ENCODE measurements at regions not wholly inside any gene's neighbourhood (a gene's known extent, or its start where the extent isn't known, plus 50 kb on each side); places are given as distances from the start of the nearest gene placed in this dataset.
"Not testable (repeated sequence)": the region's sequence is repeated elsewhere in the genome, so short reads cannot be mapped to it uniquely, and the experiment has no call there.

DNA sequence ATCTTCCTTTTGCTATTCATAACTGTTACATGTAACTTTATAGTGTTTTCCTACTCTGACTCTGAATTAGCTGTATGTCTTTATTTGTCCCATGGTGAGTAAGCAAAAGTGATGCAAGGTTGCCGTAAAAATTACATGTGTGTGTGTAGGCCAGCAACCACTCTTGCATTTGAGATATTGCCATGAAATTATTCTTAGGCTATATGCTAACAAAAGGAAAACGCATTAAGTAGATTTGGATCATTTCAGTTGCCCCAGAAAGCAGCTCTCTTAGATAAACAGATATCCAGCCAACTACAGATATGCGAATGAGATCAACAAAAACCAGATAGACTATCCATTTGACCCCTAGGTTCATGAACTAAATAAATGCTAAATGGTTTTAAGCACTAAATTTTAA, 73.6 kb downstream of the CYLC2 start:
- DNase-seq (ENCODE audit: low read depth in 4 of 4, low spot score in 3 of 4): no peak

DNA sequence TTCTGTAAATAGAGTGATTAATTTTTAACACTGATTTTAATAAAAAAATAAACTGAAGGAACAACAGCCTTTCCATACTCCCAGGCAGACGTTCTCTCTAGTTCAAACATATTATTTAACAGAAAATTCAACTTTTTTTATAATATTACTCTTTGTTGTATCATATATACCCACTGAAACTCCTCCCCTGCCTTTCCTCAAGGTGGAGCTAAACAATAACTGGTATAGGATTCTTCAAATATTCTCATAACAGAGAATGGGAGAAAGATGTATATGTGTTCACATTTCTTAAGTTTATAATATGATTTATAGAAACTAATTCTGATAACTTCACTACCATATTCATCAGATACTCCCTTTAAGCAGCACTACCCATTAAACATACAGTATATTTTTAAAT, 83.4 kb downstream of the CYLC2 start:
- no peak for DNase-seq (ENCODE audit: low read depth in 4 of 4, low spot score in 3 of 4)

DNA sequence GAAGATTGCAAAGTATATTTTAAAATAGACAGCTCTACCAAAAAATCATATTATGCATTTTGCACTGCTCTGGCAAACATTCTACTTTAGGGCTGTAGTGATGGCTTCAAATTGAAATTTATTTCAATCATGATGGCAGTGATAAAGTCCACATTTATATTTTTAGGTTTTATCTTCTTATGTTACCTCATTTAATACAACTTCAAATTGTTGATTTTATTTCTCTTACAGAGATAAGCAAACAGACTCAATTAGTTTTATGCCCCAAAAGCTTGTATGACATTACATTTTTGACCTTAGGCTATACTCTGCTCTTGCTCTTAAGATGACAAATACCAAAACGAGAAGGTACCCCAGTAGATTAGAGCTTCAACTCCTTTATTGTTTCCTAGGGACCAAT, 87.4 kb downstream of the CYLC2 start:
- DNase-seq (ENCODE audit: low read depth in 4 of 4, low spot score in 3 of 4): no peak

GRCh38 chr9:103089357-103089756, 94.2 kb downstream of the CYLC2 start:
- DNase-seq (ENCODE audit: low read depth in 4 of 4, low spot score in 3 of 4): no peak

DNA sequence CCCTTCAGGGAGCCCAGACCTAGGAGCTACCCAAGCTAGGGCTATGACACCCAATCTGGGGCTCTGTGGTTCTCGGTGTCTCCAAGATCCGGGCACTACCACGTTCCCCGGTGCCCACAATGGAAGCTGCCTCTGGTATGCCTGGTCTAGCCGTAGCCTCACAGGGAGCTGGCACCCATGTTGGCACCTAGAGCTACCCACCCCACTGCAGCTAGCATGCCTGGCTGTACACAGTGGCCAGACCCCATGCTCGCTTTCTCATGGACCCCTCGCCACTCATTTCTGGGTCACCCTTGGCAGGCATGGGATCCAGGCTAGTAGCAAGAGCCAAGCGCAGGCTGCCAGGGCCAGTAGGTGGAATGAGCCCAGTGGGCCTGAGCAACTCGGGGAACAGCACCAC, 109.0 kb downstream of the CYLC2 start:
- DNase-seq (ENCODE audit: low read depth in 4 of 4, low spot score in 3 of 4): no peak

DNA sequence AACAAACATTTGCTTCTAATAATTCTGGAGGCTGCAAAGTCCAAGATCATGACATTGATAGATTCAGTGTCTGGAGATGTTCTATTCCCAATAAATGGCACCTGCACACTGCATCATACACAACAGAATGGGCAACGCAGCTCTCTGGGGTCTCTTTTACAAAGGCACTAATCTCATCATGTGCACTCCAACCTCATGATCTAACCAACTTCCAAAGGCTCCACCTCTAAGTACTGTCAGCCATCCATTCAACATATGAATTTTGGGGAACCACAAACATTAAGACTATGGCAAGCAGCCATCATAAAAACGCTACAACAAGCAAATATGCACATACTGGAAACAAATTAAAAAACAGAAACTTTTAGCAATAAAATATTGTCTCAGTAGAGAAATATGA, 121.1 kb downstream of the CYLC2 start:
- no peak for DNase-seq (ENCODE audit: low read depth in 4 of 4, low spot score in 3 of 4)

GRCh38 chr9:103126494-103126893, 131.4 kb downstream of the CYLC2 start:
- no peak for DNase-seq (ENCODE audit: low read depth in 4 of 4, low spot score in 3 of 4)

DNA sequence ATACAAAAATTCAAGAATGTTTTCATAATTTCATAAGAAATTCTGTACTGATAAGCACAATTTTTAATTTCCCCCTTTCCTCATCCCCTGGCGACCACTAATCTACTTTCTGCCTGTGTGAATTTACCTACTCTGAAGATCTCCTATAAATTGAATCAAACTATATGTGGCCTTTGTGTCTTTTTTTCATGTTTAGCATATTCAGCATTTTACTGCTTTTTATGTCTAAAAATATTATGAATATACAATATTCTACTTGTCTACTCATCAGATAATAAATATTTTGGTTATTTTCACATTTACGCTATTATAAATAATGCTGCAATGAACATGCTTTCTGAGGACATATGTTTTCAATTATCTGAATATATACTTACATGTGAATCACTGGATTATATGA, 144.8 kb downstream of the CYLC2 start:
- no peak for DNase-seq (ENCODE audit: low read depth in 4 of 4, low spot score in 3 of 4)

- no peak for DNase-seq (ENCODE audit: low read depth in 4 of 4, low spot score in 3 of 4)
Observed at GRCh38 chr9:103152473-103152872, 157.3 kb downstream of the CYLC2 start.

DNA sequence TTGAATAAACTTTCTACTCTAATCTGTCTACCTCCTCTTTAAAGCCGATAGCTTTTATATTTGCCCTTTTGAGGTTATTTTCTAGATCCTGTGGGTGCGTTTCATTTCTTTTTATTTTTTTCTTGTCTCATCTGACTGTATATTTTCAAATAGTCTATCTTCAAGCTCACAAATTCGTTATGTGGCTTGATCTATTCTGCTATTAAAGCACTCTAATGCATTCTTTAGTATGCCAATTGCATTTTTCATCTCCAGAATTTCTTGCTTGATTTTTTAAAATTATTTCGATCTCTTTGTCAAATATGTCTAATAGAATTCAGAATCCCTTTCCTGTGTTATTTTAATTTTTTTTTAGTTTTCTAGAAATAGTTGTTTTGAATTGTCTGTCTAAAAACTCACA, 172.4 kb downstream of the CYLC2 start:
- DNase-seq (ENCODE audit: low read depth in 4 of 4, low spot score in 3 of 4): no peak

DNA sequence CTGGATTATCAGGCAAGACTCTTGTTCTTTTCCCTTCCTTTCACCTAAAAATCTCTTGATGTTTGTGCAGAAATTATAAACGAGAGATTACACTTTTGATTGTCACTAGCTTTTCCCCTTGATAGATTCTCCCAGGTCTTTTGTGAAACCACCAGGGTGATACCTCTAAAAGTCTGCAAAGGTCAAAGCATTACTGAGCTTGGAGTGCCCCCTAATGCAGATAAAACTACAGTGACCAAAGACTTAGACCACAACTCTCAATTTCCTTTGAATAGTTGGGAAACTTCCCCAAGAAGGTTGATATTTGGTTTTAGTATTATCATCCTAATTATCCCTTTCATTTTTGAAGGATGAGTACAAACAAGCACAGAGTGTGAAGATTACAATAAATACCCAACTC, 173.1 kb downstream of the CYLC2 start:
- DNase-seq (ENCODE audit: low read depth in 4 of 4, low spot score in 3 of 4): no peak

DNA sequence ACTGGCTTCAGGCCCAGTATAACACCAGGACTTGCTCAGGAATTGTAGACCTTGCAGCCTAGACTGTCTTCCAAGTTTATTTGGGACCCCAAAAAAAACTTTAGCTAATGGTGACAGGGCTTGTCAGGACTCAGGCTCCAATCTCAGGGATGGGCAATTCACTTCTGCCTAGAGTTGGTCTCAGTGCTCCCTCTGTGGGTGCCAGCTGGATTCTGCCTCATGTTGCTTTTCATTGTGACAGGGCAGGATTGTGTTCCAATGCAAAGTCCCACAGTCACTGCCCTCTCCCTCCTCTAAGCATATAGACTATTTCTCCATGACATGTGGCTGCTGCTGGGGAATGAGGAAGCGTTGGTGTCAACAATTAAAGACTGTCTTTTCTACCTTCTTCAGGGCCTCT, 174.7 kb downstream of the CYLC2 start:
- DNase-seq (ENCODE audit: low read depth in 4 of 4, low spot score in 3 of 4): no peak

DNA sequence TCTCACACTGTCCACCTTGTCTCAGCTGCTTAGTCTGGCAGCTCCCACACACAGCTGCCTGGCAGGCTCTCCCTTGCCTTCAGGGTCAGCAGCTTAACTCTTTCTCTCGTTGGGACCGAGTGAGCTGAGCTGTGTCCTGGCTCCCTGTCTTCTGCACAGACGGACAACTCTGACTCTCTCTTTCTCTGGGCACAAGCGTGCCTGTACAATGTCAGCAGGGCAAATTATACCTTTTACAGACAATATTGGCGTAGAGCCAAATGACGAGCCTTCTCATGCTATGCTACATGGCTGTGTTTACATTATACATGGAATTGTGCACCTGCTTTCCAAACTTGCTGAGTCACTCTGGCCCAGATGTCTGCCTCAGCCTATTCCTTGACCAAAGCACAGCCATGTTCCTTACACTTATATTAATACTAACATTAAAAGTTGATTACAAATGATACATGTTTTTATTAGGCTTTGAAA, 188.6 kb downstream of the CYLC2 start:
- DNase-seq (ENCODE audit: low read depth in 4 of 4, low spot score in 3 of 4): no peak

- DNase-seq (ENCODE audit: low read depth in 4 of 4, low spot score in 3 of 4): no peak
Observed at GRCh38 chr9:103186959-103187358, 191.8 kb downstream of the CYLC2 start.

DNA sequence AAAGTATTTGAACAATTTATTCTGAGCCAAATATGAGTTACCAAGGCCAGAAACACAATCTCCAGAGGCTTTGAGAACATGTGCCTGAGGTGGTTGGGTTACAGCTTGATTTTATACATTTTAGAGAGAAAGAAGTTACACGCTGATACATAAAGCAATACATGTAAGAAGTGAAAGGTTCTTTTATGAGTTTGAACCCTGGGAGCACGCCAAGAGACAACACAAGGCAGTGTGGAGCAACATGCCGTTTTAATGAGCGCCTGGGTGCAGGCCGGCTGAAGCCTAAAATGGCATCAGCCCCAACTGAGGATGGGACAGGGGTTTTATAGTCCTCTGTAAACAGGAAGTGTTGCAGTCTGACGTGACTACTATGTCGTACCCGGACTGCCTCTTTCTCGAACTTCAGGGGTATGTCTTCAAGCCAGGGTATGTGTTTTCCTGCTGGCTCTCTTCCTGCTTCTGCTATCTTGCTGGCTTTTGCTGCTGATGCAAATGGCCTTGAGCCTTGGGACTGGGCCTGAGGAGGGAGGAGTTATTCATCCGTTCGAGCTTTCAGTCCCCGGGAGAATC, 193.7 kb downstream of the CYLC2 start:
- no peak for DNase-seq (ENCODE audit: low read depth in 4 of 4, low spot score in 3 of 4)

DNA sequence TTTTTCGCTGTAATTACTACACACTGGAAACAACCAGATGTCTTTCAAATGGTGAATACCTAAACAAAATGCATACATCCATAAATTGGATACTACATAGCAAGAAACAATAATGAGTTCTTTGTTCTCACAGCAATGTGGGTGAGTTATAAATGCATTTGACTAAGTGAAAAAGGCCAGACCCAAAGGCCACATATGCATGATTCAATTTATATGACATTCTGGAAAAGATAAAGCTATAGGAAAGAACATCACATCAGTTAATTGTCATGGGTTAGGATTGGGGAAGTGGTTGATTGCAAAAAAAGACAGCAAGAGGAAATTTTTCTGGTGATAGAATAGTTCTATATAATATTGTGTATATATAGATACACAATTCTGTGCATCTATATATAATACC, 198.9 kb downstream of the CYLC2 start:
- DNase-seq (ENCODE audit: low read depth in 4 of 4, low spot score in 3 of 4): no peak

DNA sequence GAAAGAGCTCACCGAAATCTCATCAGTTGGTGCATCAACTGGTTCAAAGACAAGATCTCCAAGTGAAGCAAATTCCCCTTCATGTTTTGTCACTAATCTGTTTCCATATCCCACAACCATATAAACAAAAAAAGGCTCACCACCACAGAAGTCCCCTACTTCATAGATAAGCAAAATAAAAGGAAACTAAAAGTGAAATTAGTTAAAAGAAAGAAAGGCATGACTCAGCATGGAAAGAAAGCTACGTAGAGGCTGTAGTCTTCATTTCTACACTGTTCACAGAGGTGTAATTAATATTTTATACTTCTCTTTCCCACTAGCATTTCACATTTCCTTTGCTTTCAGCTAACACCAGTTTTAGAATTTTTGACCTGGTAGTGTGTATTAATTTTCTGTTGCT, 208.0 kb downstream of the CYLC2 start:
- no peak for DNase-seq (ENCODE audit: low read depth in 4 of 4, low spot score in 3 of 4)

- DNase-seq (ENCODE audit: low read depth in 4 of 4, low spot score in 3 of 4): not testable (repeated sequence)
Observed at GRCh38 chr9:103205881-103206585, 210.9 kb downstream of the CYLC2 start.

GRCh38 chr9:103210607-103211006, 215.5 kb downstream of the CYLC2 start:
- no peak for DNase-seq (ENCODE audit: low read depth in 4 of 4, low spot score in 3 of 4)

GRCh38 chr9:103215197-103215596, 220.1 kb downstream of the CYLC2 start:
- DNase-seq (ENCODE audit: low read depth in 4 of 4, low spot score in 3 of 4): no peak

GRCh38 chr9:103225702-103226646, 230.8 kb downstream of the CYLC2 start:
- no peak for DNase-seq (ENCODE audit: low read depth in 4 of 4, low spot score in 3 of 4)

DNA sequence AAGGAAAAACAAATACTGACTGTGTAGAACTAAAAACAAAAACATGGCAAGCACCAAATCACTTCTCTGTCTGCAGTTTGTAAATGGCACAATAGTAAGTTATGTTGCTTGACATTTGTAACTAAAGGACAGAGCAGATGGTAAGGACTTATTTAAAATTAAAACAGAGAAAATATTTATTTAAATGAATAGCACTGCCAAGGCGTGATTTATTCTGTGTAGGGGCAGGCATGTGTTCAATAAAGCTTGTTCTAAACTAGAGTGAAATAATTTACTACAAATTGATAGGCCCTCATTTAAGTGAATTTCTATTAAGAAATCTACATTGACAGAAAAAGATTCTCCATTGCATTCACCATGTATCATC, 231.5 kb downstream of the CYLC2 start:
- DNase-seq (ENCODE audit: low read depth in 4 of 4, low spot score in 3 of 4): no peak
